ENCODE measurements at regions not wholly inside any gene's neighbourhood (a gene's known extent, or its start where the extent isn't known, plus 50 kb on each side); places are given as distances from the start of the nearest gene placed in this dataset.

GRCh38 chr19:13627531-13627930 is 121.3 kb upstream of the CACNA1A start:
- Histone ChIP-seq H3K27me3 (replicated peaks; ENCODE audit: insufficient read depth, low read depth, low read length, poor library complexity) (no peaks in the 10 kb centered on the region), H3K36me3 (ENCODE audit: insufficient read depth, low read length, poor library complexity, severe bottlenecking) (no peaks in the 10 kb centered on the region), H3K4me1 (ENCODE audit: insufficient read depth, low read length, poor library complexity, severe bottlenecking) (peaks cover under 1% of the 10 kb centered on the region), H3K9me3 (ENCODE audit: low read depth, low read length, poor library complexity, severe bottlenecking) (no peaks in the 10 kb centered on the region), H3K27ac (ENCODE audit: low read depth, low read length, poor library complexity, severe bottlenecking) (no peak overlapping the region), H3K4me3 (ENCODE audit: low read depth, low read length, poor library complexity, severe bottlenecking) (no peak overlapping the region)
- POLR2A ChIA-PET (ENCODE audit: low non-redundant PET), result no interaction called here
- TF ChIP-seq EZH2 (IDR thresholded peaks at IDR 0.05; ENCODE audit: borderline replicate concordance, low read depth, low read length, poor library complexity, severe bottlenecking) (no peak), CTCF (conservative IDR thresholded peaks at IDR 0.05; ENCODE audit: low read depth, low read length) (no peak)
- intact Hi-C loops (cut with micrococcal nuclease; ENCODE audit: unreplicated experiment), result no loop called here
- no TSS peak for BruUV-seq (replicated peaks)
- DNase-seq (ENCODE audit: low spot score), result no peak
- CTCF ChIA-PET, result no interaction called here

GRCh38 chr19:13623716-13624710 is 117.7 kb upstream of the CACNA1A start:
- Histone ChIP-seq H3K4me1 (ENCODE audit: insufficient read depth, low read length, poor library complexity, severe bottlenecking) (no peaks in the 10 kb centered on the region), H3K4me3 (ENCODE audit: low read depth, low read length, poor library complexity, severe bottlenecking) (no peak overlapping the region), H3K27me3 (replicated peaks; ENCODE audit: insufficient read depth, low read depth, low read length, poor library complexity) (no peaks in the 10 kb centered on the region), H3K9me3 (ENCODE audit: low read depth, low read length, poor library complexity, severe bottlenecking) (no peaks in the 10 kb centered on the region), H3K27ac (ENCODE audit: low read depth, low read length, poor library complexity, severe bottlenecking) (no peak overlapping the region), H3K36me3 (ENCODE audit: insufficient read depth, low read length, poor library complexity, severe bottlenecking) (no peaks in the 10 kb centered on the region)
- ChIA-PET POLR2A (ENCODE audit: low non-redundant PET) (no interaction called here), CTCF (interaction anchor here (0.7 kb wide), 1 partner anchor 346 kb away, joined by 3 read pairs; no protein-coding TSS in a partner anchor)
- no peak for DNase-seq (ENCODE audit: low spot score)
- BruUV-seq (replicated peaks), result no TSS peak
- intact Hi-C loops (cut with micrococcal nuclease; ENCODE audit: unreplicated experiment), result no loop called here
- TF ChIP-seq EZH2 (IDR thresholded peaks at IDR 0.05; ENCODE audit: borderline replicate concordance, low read depth, low read length, poor library complexity, severe bottlenecking) (no peak), CTCF (conservative IDR thresholded peaks at IDR 0.05; ENCODE audit: low read depth, low read length) (no peak)

- Histone ChIP-seq H3K36me3 (ENCODE audit: insufficient read depth, low read length, poor library complexity, severe bottlenecking) (no peaks in the 10 kb centered on the region), H3K27me3 (replicated peaks; ENCODE audit: insufficient read depth, low read depth, low read length, poor library complexity) (no peaks in the 10 kb centered on the region), H3K4me1 (ENCODE audit: insufficient read depth, low read length, poor library complexity, severe bottlenecking) (no peaks in the 10 kb centered on the region), H3K4me3 (ENCODE audit: low read depth, low read length, poor library complexity, severe bottlenecking) (no peak overlapping the region), H3K27ac (ENCODE audit: low read depth, low read length, poor library complexity, severe bottlenecking) (no peak overlapping the region), H3K9me3 (ENCODE audit: low read depth, low read length, poor library complexity, severe bottlenecking) (no peaks in the 10 kb centered on the region)
- intact Hi-C loops (cut with micrococcal nuclease; ENCODE audit: unreplicated experiment), result no loop called here
- no peak for TF ChIP-seq EZH2 (IDR thresholded peaks at IDR 0.05; ENCODE audit: borderline replicate concordance, low read depth, low read length, poor library complexity, severe bottlenecking)
- TF ChIP-seq CTCF (conservative IDR thresholded peaks at IDR 0.05; ENCODE audit: low read depth, low read length), result no peak
- ChIA-PET POLR2A (ENCODE audit: low non-redundant PET) (no interaction called here), CTCF (no interaction called here)
- BruUV-seq (replicated peaks), result no TSS peak
- no peak for DNase-seq (ENCODE audit: low spot score)
These were observed 116.8 kb upstream of the CACNA1A start for GRCh38 chr19:13622766-13623715.
